ENCODE measurements at regions not wholly inside any gene's neighbourhood (a gene's known extent, or its start where the extent isn't known, plus 50 kb on each side); places are given as distances from the start of the nearest gene placed in this dataset.

GRCh38 chr1:60903591-60903990, 178.8 kb upstream of the NFIA start (continued):
- TF ChIP-seq, protein P1, sequence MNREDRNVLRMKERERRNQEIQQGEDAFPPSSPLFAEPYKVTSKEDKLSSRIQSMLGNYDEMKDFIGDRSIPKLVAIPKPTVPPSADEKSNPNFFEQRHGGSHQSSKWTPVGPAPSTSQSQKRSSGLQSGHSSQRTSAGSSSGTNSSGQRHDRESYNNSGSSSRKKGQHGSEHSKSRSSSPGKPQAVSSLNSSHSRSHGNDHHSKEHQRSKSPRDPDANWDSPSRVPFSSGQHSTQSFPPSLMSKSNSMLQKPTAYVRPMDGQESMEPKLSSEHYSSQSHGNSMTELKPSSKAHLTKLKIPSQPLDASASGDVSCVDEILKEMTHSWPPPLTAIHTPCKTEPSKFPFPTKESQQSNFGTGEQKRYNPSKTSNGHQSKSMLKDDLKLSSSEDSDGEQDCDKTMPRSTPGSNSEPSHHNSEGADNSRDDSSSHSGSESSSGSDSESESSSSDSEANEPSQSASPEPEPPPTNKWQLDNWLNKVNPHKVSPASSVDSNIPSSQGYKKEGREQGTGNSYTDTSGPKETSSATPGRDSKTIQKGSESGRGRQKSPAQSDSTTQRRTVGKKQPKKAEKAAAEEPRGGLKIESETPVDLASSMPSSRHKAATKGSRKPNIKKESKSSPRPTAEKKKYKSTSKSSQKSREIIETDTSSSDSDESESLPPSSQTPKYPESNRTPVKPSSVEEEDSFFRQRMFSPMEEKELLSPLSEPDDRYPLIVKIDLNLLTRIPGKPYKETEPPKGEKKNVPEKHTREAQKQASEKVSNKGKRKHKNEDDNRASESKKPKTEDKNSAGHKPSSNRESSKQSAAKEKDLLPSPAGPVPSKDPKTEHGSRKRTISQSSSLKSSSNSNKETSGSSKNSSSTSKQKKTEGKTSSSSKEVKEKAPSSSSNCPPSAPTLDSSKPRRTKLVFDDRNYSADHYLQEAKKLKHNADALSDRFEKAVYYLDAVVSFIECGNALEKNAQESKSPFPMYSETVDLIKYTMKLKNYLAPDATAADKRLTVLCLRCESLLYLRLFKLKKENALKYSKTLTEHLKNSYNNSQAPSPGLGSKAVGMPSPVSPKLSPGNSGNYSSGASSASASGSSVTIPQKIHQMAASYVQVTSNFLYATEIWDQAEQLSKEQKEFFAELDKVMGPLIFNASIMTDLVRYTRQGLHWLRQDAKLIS (CRISPR knock-in tag; IDR thresholded peaks at IDR 0.05; ENCODE audit: borderline replicate concordance) = no peak
- TF ChIP-seq PRRX2 (CRISPR knock-in tag; IDR thresholded peaks at IDR 0.05) (no peak), ZNF232 (CRISPR knock-in tag; IDR thresholded peaks at IDR 0.05) (no peak), FOXK1 (CRISPR knock-in tag; IDR thresholded peaks at IDR 0.05) (no peak), JAZF1 (CRISPR knock-in tag; IDR thresholded peaks at IDR 0.05) (no peak), JUN (CRISPR knock-in tag; IDR thresholded peaks at IDR 0.05) (no peak), TEAD1 (CRISPR knock-in tag; IDR thresholded peaks at IDR 0.05) (no peak), MXD4 (CRISPR knock-in tag; IDR thresholded peaks at IDR 0.05; ENCODE audit: borderline replicate concordance) (no peak), ZMAT4 (CRISPR knock-in tag; IDR thresholded peaks at IDR 0.05) (no peak), ZNF423 (CRISPR knock-in tag; IDR thresholded peaks at IDR 0.05) (no peak)
- TF ChIP-seq, protein P2, sequence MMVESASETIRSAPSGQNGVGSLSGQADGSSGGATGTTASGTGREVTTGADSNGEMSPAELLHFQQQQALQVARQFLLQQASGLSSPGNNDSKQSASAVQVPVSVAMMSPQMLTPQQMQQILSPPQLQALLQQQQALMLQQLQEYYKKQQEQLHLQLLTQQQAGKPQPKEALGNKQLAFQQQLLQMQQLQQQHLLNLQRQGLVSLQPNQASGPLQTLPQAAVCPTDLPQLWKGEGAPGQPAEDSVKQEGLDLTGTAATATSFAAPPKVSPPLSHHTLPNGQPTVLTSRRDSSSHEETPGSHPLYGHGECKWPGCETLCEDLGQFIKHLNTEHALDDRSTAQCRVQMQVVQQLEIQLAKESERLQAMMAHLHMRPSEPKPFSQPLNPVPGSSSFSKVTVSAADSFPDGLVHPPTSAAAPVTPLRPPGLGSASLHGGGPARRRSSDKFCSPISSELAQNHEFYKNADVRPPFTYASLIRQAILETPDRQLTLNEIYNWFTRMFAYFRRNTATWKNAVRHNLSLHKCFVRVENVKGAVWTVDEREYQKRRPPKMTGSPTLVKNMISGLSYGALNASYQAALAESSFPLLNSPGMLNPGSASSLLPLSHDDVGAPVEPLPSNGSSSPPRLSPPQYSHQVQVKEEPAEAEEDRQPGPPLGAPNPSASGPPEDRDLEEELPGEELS (CRISPR knock-in tag; IDR thresholded peaks at IDR 0.05) = no peak
- TF ChIP-seq, protein P3, sequence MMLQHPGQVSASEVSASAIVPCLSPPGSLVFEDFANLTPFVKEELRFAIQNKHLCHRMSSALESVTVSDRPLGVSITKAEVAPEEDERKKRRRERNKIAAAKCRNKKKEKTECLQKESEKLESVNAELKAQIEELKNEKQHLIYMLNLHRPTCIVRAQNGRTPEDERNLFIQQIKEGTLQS (CRISPR knock-in tag; conservative IDR thresholded peaks at IDR 0.05) = no peak
- TF ChIP-seq, protein P4, sequence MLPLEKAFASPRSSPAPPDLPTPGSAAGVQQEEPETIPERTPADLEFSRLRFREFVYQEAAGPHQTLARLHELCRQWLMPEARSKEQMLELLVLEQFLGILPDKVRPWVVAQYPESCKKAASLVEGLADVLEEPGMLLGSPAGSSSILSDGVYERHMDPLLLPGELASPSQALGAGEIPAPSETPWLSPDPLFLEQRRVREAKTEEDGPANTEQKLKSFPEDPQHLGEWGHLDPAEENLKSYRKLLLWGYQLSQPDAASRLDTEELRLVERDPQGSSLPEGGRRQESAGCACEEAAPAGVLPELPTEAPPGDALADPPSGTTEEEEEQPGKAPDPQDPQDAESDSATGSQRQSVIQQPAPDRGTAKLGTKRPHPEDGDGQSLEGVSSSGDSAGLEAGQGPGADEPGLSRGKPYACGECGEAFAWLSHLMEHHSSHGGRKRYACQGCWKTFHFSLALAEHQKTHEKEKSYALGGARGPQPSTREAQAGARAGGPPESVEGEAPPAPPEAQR (CRISPR knock-in tag; IDR thresholded peaks at IDR 0.05) = no peak
- TF ChIP-seq, protein P5, sequence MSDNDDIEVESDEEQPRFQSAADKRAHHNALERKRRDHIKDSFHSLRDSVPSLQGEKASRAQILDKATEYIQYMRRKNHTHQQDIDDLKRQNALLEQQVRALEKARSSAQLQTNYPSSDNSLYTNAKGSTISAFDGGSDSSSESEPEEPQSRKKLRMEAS (CRISPR knock-in tag; IDR thresholded peaks at IDR 0.05) = no peak

- Mint-ChIP-seq H3K4me3 (no peak overlapping the region), H3K27ac (no peak overlapping the region), H3K27me3 (ENCODE audit: low read depth) (no peaks in the 10 kb centered on the region), H3K9me3 (no peaks in the 10 kb centered on the region), H3K36me3 (no peaks in the 10 kb centered on the region), H3K4me1 (peaks cover 36% of the 10 kb centered on the region)
- ATAC-seq (no peak), DNase-seq (ENCODE audit: low spot score) (no peak)
- POLR2A ChIA-PET = interaction anchor here (0.5 kb wide), 1 partner anchor 21 kb away, joined by 5 read pairs; no protein-coding TSS in a partner anchor
- CTCF ChIA-PET = no interaction called here
- TF ChIP-seq, protein P6, sequence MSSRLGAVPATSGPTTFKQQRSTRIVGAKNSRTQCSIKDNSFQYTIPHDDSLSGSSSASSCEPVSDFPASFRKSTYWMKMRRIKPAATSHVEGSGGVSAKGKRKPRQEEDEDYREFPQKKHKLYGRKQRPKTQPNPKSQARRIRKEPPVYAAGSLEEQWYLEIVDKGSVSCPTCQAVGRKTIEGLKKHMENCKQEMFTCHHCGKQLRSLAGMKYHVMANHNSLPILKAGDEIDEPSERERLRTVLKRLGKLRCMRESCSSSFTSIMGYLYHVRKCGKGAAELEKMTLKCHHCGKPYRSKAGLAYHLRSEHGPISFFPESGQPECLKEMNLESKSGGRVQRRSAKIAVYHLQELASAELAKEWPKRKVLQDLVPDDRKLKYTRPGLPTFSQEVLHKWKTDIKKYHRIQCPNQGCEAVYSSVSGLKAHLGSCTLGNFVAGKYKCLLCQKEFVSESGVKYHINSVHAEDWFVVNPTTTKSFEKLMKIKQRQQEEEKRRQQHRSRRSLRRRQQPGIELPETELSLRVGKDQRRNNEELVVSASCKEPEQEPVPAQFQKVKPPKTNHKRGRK (CRISPR knock-in tag; IDR thresholded peaks at IDR 0.05; ENCODE audit: borderline replicate concordance) = no peak
- no peak for TF ChIP-seq SMAD4 (CRISPR knock-in tag; IDR thresholded peaks at IDR 0.05)
- TF ChIP-seq ZNF121 (CRISPR knock-in tag; IDR thresholded peaks at IDR 0.05) = no peak
- no peak for TF ChIP-seq FOXJ3 (CRISPR knock-in tag; IDR thresholded peaks at IDR 0.05; ENCODE audit: borderline replicate concordance)
- no peak for TF ChIP-seq PRRX2 (CRISPR knock-in tag; IDR thresholded peaks at IDR 0.05)
- TF ChIP-seq, protein P4 (CRISPR knock-in tag; IDR thresholded peaks at IDR 0.05) = no peak
- no peak for TF ChIP-seq IRF2 (CRISPR knock-in tag; IDR thresholded peaks at IDR 0.05; ENCODE audit: borderline replicate concordance, low read depth)
- no peak for TF ChIP-seq NFE2L1 (CRISPR knock-in tag; IDR thresholded peaks at IDR 0.05)
- no peak for TF ChIP-seq SP1 (CRISPR knock-in tag; conservative IDR thresholded peaks at IDR 0.05)
- TF ChIP-seq, protein P7, sequence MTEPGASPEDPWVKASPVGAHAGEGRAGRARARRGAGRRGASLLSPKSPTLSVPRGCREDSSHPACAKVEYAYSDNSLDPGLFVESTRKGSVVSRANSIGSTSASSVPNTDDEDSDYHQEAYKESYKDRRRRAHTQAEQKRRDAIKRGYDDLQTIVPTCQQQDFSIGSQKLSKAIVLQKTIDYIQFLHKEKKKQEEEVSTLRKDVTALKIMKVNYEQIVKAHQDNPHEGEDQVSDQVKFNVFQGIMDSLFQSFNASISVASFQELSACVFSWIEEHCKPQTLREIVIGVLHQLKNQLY (CRISPR knock-in tag; IDR thresholded peaks at IDR 0.05) = no peak
- TF ChIP-seq NR3C1 (CRISPR knock-in tag; conservative IDR thresholded peaks at IDR 0.05; ENCODE audit: low read depth) = no peak
Measured at GRCh38 chr1:60899464-60899863, 182.9 kb upstream of the NFIA start.
